ENCODE measurements at regions not wholly inside any gene's neighbourhood (a gene's known extent, or its start where the extent isn't known, plus 50 kb on each side); places are given as distances from the start of the nearest gene placed in this dataset.

- CTCF ChIA-PET, result no interaction called here
- POLR2A ChIA-PET, result no interaction called here
- TF ChIP-seq, protein P1, sequence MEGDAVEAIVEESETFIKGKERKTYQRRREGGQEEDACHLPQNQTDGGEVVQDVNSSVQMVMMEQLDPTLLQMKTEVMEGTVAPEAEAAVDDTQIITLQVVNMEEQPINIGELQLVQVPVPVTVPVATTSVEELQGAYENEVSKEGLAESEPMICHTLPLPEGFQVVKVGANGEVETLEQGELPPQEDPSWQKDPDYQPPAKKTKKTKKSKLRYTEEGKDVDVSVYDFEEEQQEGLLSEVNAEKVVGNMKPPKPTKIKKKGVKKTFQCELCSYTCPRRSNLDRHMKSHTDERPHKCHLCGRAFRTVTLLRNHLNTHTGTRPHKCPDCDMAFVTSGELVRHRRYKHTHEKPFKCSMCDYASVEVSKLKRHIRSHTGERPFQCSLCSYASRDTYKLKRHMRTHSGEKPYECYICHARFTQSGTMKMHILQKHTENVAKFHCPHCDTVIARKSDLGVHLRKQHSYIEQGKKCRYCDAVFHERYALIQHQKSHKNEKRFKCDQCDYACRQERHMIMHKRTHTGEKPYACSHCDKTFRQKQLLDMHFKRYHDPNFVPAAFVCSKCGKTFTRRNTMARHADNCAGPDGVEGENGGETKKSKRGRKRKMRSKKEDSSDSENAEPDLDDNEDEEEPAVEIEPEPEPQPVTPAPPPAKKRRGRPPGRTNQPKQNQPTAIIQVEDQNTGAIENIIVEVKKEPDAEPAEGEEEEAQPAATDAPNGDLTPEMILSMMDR (IDR thresholded peaks at IDR 0.05), result no peak
- Mint-ChIP-seq H3K36me3 (ENCODE audit: low read depth) (no peaks in the 10 kb centered on the region), H3K27me3 (no peaks in the 10 kb centered on the region), H3K4me1 (no peaks in the 10 kb centered on the region), H3K27ac (no peak overlapping the region), H3K4me3 (no peak overlapping the region), H3K9me3 (peaks cover 4% of the 10 kb centered on the region)
- intact Hi-C loops (cut with micrococcal nuclease), result no loop called here
- no peak for ATAC-seq (ENCODE audit: low read depth)
- DNase-seq, result no peak
Measured at GRCh38 chr14:38078393-38078792, 129.3 kb upstream of the SSTR1 start.

DNA sequence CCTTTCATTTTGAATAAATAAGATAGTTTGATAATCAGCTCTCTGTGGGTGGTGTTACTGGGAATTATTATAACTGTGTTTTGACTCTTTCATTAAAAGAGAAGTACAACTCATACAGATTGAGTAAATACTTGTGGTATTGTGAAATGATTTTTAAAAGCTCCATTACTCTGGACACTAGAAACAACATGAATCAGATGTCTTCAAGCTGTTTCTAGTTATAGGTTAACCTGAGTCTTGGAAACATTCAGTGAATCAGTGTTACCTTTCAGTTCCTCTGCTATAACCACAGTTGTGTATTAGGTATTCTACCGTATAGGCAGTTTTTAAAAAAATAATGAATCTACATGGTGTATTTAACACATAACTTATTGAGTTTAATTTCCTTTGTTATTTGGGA, 128.4 kb upstream of the SSTR1 start:
- Mint-ChIP-seq H3K27me3 (no peaks in the 10 kb centered on the region), H3K4me3 (no peak overlapping the region), H3K27ac (no peak overlapping the region), H3K4me1 (no peaks in the 10 kb centered on the region), H3K36me3 (ENCODE audit: low read depth) (no peaks in the 10 kb centered on the region), H3K9me3 (peaks cover 4% of the 10 kb centered on the region)
- ChIA-PET CTCF (no interaction called here), POLR2A (no interaction called here)
- no peak for ATAC-seq (ENCODE audit: low read depth)
- intact Hi-C loops (cut with micrococcal nuclease), result no loop called here
- no peak for DNase-seq
- TF ChIP-seq, protein P1 (IDR thresholded peaks at IDR 0.05), result no peak

GRCh38 chr14:38079886-38080285, 127.8 kb upstream of the SSTR1 start:
- TF ChIP-seq, protein P1 (IDR thresholded peaks at IDR 0.05), result no peak
- no peak overlapping the region for H3K27ac Mint-ChIP-seq
- no peaks in the 10 kb centered on the region for H3K4me1 Mint-ChIP-seq
- ChIA-PET POLR2A (no interaction called here), CTCF (no interaction called here)
- no peak for ATAC-seq (ENCODE audit: low read depth)
- H3K36me3 Mint-ChIP-seq (ENCODE audit: low read depth), result no peaks in the 10 kb centered on the region
- H3K27me3 Mint-ChIP-seq, result no peaks in the 10 kb centered on the region
- no peak for DNase-seq
- no peak overlapping the region for H3K4me3 Mint-ChIP-seq
- H3K9me3 Mint-ChIP-seq, result peaks cover 4% of the 10 kb centered on the region
- intact Hi-C loops (cut with micrococcal nuclease), result no loop called here

DNA sequence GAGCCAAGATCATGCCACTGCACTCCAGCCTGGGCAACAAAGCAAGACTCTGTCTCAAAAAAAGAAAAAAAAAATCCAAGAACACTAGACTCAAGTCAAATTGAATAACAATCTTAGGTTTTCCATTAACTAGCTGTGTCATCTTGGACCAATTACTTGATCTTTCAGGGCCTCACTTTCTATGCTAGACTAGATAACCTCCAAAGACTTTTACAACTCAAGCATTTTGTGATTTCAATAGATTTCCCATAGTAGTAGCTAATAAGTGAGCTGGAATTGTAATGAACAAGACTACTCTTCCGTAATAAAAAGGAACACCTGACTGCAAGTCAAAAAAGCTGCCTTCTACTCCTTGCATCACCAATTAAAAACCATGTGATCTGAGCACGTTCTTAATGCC, 127.0 kb upstream of the SSTR1 start:
- intact Hi-C loops (cut with micrococcal nuclease), result no loop called here

DNA sequence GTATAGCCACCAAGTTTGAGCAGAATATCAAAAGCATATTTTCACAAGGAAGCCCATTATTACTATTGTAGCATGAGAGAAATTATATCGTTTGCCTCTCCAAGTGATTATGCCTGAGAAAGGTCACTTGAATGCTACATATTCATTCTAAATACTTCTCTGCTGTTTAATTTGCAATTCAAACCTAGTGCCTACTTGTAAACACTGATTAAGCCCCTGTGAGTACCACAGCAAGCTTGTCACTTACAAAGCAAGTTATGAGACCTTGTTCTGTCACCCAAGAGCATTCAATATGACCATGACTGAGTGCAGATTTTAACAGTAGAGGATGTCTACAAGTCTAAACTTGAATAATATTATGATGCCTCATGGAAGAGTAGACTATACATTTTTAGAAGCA, 124.7 kb upstream of the SSTR1 start:
- H3K27ac Mint-ChIP-seq, result no peak overlapping the region
- no peak for DNase-seq

More for the DNA sequence above, 127.0 kb upstream of the SSTR1 start:
- Mint-ChIP-seq H3K27me3 (no peaks in the 10 kb centered on the region), H3K4me3 (no peak overlapping the region), H3K4me1 (no peaks in the 10 kb centered on the region), H3K36me3 (ENCODE audit: low read depth) (no peaks in the 10 kb centered on the region), H3K27ac (no peak overlapping the region), H3K9me3 (peaks cover 4% of the 10 kb centered on the region)
- POLR2A ChIA-PET, result no interaction called here
- ATAC-seq (ENCODE audit: low read depth), result no peak
- CTCF ChIA-PET, result no interaction called here
- no peak for DNase-seq
- TF ChIP-seq, protein P1 (IDR thresholded peaks at IDR 0.05), result no peak

More for the DNA sequence above, 124.7 kb upstream of the SSTR1 start:
- intact Hi-C loops (cut with micrococcal nuclease), result no loop called here
- Mint-ChIP-seq H3K27me3 (no peaks in the 10 kb centered on the region), H3K4me1 (no peaks in the 10 kb centered on the region), H3K36me3 (ENCODE audit: low read depth) (no peaks in the 10 kb centered on the region), H3K4me3 (no peak overlapping the region), H3K9me3 (no peaks in the 10 kb centered on the region)
- TF ChIP-seq, protein P1 (IDR thresholded peaks at IDR 0.05), result no peak
- POLR2A ChIA-PET, result no interaction called here
- CTCF ChIA-PET, result no interaction called here
- no peak for ATAC-seq (ENCODE audit: low read depth)
